NCI-H2107 treated with DMSO at 0.1 percent for 48 hours (cell line): ENCODE measurements at regions not wholly inside any gene's neighbourhood (a gene's known extent, or its start where the extent isn't known, plus 50 kb on each side); places are given as distances from the start of the nearest gene placed in this dataset.
"Not testable (repeated sequence)": the region's sequence is repeated elsewhere in the genome, so short reads cannot be mapped to it uniquely, and the experiment has no call there.

ENCODE experiments used
- DNase-seq: peaks from one replicate; lab custom pipeline; 2025; ENCODE audit not compliant: unreplicated experiment; lab: John Stamatoyannopoulos, UW

GRCh38 chr18:58805467-58806187 is 59.0 kb upstream of the ZNF532 start:
- peak; percentile 96 for DNase-seq

- DNase-seq: no peak
Observed at GRCh38 chr18:58806826-58807714, 57.6 kb upstream of the ZNF532 start.

GRCh38 chr18:58807766-58808165 is 56.9 kb upstream of the ZNF532 start:
- DNase-seq: no peak

GRCh38 chr18:58808349-58808748 is 56.3 kb upstream of the ZNF532 start:
- no peak for DNase-seq

- DNase-seq: not testable (repeated sequence)
Observed at GRCh38 chr18:58811859-58812258, 52.8 kb upstream of the ZNF532 start.

GRCh38 chr18:58813105-58813504 is 51.6 kb upstream of the ZNF532 start:
- DNase-seq: no peak

- no peak for DNase-seq
Observed at GRCh38 chr18:58813561-58814225, 51.0 kb upstream of the ZNF532 start.

GRCh38 chr18:58814317-58814716 is 50.4 kb upstream of the ZNF532 start:
- DNase-seq: no peak
